Gastroesophageal sphincter (tissue), 3 donors: ENCODE measurements at regions not wholly inside any gene's neighbourhood (a gene's known extent, or its start where the extent isn't known, plus 50 kb on each side); places are given as distances from the start of the nearest gene placed in this dataset.

ENCODE experiments used
- EP300 ChIP-seq: sonication (generic); formaldehyde crosslinking; IDR thresholded peaks from one replicate; pipeline ENCODE4 v1.6.1; 2017; ENCODE audit warnings: antibody characterized with exemption, mild to moderate bottlenecking
- POLR2A ChIP-seq, 2 donors: fragments of 450-650 bp; IDR thresholded peaks; one replicate each; pipeline ENCODE4 v1.6.1; 2017; ENCODE audit warnings: antibody characterized with exemption in 2 of 2, mild to moderate bottlenecking in 2 of 2, moderate library complexity in 1 of 2
- TF ChIP-seq, protein P1 (sequence below), 4 experiments: fragments of 200-600 bp in 2 of 4; fragments of 450-650 bp in 2 of 4; sonication (generic) in 1 of 4; IDR thresholded peaks; one replicate each; pipeline ENCODE4 v1.5.1; 2017 to 2019; ENCODE audit warnings: antibody characterized with exemption in 4 of 4, mild to moderate bottlenecking in 2 of 4, moderate library complexity in 2 of 4

DNA sequence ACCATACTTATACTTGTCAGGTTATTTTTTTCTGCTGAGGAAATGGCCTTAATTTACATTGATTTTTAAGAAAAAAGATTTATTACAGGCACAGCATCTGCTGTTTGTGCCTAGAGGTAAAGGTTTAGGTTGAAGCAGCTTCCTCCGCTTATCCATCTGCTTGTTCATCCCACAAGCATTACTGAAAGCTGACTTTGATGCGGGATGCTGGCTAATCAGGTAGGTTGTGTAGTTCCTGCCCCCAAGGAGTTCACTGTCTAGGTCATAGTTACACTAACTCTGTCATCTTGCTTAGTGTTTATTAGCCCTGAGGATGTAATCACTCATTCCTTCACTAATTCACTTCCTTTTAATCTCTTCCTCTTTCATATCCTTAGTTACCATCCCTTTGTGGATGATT lies 377.7 kb upstream of the KAZN start:
- TF ChIP-seq, protein P1, sequence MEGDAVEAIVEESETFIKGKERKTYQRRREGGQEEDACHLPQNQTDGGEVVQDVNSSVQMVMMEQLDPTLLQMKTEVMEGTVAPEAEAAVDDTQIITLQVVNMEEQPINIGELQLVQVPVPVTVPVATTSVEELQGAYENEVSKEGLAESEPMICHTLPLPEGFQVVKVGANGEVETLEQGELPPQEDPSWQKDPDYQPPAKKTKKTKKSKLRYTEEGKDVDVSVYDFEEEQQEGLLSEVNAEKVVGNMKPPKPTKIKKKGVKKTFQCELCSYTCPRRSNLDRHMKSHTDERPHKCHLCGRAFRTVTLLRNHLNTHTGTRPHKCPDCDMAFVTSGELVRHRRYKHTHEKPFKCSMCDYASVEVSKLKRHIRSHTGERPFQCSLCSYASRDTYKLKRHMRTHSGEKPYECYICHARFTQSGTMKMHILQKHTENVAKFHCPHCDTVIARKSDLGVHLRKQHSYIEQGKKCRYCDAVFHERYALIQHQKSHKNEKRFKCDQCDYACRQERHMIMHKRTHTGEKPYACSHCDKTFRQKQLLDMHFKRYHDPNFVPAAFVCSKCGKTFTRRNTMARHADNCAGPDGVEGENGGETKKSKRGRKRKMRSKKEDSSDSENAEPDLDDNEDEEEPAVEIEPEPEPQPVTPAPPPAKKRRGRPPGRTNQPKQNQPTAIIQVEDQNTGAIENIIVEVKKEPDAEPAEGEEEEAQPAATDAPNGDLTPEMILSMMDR (IDR thresholded peaks at IDR 0.05), result no peak
- TF ChIP-seq EP300 (no peak), POLR2A (IDR thresholded peaks at IDR 0.05) (no peak)
